Activated CD8-positive, alpha-beta memory T cell treated with anti-CD3 and anti-CD28 coated beads for 24 hours (primary cell): ENCODE measurements at regions not wholly inside any gene's neighbourhood (a gene's known extent, or its start where the extent isn't known, plus 50 kb on each side); places are given as distances from the start of the nearest gene placed in this dataset.

ENCODE experiments used
- DNase-seq: peaks from one replicate; pipeline ENCODE4 v3.0.0-alpha.2; 2020

DNA sequence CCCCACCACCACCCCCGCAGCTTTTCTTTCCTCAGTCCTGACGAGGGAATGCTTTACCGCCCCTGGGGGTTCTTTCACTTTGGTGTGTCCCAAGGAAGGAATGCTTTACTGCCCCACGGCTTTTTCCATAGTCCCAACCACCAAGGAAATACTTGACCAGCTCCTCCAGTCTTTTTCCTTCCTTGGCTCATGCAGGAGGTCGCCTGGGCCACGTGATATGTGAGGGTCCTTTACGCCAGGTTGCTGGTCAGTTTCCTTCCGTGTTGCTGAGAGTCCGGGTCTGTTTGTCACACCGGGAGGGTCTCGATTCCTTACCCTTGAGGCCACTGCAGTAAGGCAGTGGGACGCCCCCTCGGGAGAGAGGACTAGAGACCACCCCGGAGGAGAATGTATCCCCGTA is 58.9 kb upstream of the CDH4 start:
- DNase-seq = no peak
